Forelimb muscle (tissue), 1 donor: ENCODE measurements at regions not wholly inside any gene's neighbourhood (a gene's known extent, or its start where the extent isn't known, plus 50 kb on each side); places are given as distances from the start of the nearest gene placed in this dataset.

Experiments used
- DNase-seq: peaks from one replicate; pipeline ENCODE4 v3.0.0-alpha.2; 2013; ENCODE audit warnings: low read depth

GRCh38 chr6:126419901-126420300 lies 80.0 kb downstream of the CENPW start:
- DNase-seq: no peak

DNA sequence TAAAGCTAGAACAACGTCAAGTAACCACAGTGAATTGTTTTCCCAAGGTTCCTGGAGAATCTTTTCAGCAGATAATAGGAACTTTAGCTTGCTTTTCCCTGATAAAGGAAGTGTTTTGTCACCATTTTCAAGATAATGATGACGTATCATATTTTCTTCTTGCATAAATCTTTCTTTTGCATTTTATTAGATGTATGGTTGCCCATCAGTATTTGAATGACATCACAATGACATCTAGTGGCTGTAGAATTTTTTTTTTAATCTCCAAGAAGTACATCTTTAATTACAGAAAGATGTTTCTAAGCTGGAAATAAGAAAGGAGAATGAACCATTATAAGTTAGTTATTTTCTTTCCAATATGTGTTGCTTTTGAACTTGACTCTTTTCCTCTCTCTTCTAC lies 83.0 kb downstream of the CENPW start:
- no peak for DNase-seq

- no peak for DNase-seq
Measured at GRCh38 chr6:126427713-126428112, 87.8 kb downstream of the CENPW start.

GRCh38 chr6:126429866-126430265 lies 90.0 kb downstream of the CENPW start:
- DNase-seq: no peak

- no peak for DNase-seq
Measured at GRCh38 chr6:126432564-126432963, 92.6 kb downstream of the CENPW start.

GRCh38 chr6:126433927-126434326 lies 94.0 kb downstream of the CENPW start:
- DNase-seq: no peak

- no peak for DNase-seq
Measured at GRCh38 chr6:126437205-126437604, 97.3 kb downstream of the CENPW start.

DNA sequence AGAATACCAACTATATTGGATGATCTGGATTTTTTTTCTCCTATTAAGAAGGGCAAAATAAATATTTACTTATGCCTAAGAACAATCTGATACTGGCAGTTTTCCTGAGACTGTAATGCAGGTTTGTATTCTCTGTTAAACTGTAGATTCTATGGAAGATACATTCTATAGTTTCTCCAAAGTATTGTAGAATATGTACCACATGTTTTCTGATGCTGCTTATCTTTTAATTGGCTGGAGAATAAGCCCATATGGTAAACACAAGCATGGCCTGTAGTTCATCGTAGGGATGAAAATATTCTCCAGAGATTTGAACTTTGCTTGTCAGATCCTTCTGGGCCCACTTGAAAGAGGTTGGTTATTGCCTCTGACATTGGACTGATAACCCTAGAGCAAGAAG lies 99.1 kb downstream of the CENPW start:
- no peak for DNase-seq

GRCh38 chr6:126440923-126441322 lies 101.0 kb downstream of the CENPW start:
- DNase-seq: no peak

GRCh38 chr6:126444659-126445273 lies 104.9 kb downstream of the CENPW start:
- no peak for DNase-seq

DNA sequence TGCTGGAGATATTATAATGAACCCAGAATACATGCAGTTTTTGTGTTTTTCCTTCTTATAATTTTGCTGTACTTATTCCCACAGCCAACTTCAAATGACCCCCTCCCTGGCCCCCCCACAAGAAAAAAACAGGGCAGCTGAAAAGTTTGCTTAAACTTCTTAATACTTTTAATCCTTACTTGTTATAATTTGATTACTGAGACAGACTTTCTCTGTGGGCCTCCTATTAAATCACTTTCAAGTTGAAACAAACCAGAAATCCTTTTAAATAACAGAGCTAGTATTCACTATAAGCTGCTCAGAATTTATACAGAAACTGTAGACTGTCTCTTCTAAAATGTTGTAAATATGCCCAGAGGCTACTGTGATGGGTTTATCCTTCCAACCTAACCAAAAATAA lies 106.3 kb downstream of the CENPW start:
- DNase-seq: no peak

- no peak for DNase-seq
Measured at GRCh38 chr6:126447367-126447766, 107.5 kb downstream of the CENPW start.

DNA sequence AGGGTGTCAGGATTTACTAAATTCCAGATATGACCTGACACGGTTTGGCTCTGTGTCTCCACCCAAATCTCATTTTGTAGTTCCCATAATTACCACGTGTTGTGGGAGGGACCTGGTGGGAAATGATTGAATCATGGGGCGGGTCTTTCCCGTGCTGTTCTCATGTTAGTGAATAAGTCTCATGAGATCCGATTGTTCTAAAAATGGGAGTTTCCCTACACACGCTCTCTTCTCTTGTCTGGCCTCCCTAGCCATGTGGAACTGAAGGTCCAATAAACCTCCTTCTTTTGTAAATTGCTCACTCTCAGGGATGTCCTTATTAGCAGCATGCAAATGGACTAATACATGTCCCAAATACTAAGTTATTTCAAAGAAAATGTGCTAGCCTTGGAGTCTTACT lies 121.1 kb downstream of the CENPW start:
- DNase-seq: no peak

- no peak for DNase-seq
Measured at GRCh38 chr6:126464245-126464644, 124.3 kb downstream of the CENPW start.

GRCh38 chr6:126475449-126475848 lies 135.5 kb downstream of the CENPW start:
- no peak for DNase-seq

DNA sequence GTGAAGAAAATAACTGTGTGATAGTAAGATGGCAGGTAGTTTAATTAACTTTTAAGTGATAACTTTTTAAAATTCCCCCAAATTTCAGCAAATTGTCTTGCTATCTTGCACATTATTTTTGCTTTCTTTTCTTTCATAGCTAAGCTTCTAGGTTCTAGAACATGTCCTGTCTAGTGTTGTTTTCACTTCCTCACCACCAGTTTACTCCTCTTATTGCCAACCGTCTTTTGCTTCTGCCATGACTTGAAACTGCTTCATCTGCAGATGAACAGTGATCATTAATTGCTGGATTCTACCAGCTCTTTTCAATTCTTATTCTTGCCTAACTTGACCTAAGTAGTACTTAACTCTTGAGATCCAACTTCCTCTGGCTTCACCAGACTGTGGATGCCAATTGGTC lies 137.8 kb downstream of the CENPW start:
- no peak for DNase-seq

- no peak for DNase-seq
Measured at GRCh38 chr6:126480268-126480667, 140.4 kb downstream of the CENPW start.

- DNase-seq: no peak
Measured at GRCh38 chr6:126481319-126481718, 141.4 kb downstream of the CENPW start.

GRCh38 chr6:126504792-126505191 lies 164.9 kb downstream of the CENPW start:
- no peak for DNase-seq

DNA sequence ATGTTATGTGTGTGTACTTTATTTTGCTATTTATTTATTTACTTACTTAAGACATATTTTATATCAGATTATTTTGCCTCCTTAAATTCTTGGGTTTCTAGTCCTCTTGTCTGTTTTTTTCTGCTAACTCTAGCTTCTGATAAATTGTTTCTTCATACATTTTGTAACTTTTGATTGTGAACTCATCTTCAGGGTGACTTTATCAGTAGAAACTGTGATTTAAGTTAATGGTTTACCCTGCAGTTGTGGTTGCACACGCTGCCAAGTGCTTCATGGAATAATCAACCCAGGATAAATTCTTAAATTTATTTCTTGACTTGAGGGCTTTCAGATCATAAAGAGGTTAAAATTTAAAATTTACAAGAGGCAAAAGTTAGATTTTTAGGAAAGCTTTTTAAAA lies 173.3 kb downstream of the CENPW start:
- no peak for DNase-seq

DNA sequence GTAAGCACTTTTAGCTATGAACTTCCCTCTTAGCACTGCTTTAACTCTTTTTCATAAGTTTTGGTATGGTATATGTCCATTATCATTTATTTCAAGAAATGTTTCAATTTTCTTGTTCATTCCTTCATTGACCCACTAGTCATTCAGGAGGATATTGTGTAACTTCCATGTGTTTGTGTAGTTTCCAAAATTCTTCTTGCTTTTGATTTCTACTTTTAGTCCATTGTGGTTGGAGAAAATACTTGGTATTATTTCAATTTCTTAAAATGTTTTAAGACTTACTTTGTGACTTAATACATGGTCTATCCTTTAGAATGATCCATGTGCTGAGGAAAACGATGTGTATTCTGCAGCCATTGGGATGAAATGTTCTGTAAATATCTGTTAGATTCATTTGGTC lies 176.5 kb downstream of the CENPW start:
- no peak for DNase-seq

GRCh38 chr6:126524811-126525326 lies 185.0 kb downstream of the CENPW start:
- no peak for DNase-seq

GRCh38 chr6:126526547-126526946 lies 186.6 kb downstream of the CENPW start:
- no peak for DNase-seq

GRCh38 chr6:126526996-126527606 lies 187.2 kb downstream of the CENPW start:
- DNase-seq: no peak
